Activated naive CD4-positive, alpha-beta T cell (primary cell): ENCODE measurements at regions not wholly inside any gene's neighbourhood (a gene's known extent, or its start where the extent isn't known, plus 50 kb on each side); places are given as distances from the start of the nearest gene placed in this dataset.

Experiments used
- DNase-seq, 4 experiments: peaks; one replicate each; lab custom pipeline; 2025; lab: John Stamatoyannopoulos, UW

DNA sequence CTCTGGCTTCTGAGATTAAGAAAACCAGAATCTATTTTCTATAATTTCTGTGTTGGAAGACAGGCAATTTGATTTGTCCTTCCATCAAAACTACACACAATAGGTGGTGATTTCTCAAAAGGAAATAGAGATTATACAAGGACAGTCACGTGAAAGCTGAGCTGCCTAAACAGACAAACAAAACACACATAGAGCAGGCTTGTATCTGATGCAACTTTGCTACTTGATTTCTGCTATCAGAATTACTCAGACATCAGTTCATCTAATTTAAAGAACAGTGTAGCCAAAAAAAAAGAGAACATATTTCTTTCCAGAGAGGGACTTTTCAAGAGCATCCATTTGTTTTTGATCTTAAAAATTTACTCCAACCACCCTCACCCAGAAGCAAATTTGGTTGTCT is 2128.3 kb upstream of the C9orf72 start:
- DNase-seq, result no peak

DNA sequence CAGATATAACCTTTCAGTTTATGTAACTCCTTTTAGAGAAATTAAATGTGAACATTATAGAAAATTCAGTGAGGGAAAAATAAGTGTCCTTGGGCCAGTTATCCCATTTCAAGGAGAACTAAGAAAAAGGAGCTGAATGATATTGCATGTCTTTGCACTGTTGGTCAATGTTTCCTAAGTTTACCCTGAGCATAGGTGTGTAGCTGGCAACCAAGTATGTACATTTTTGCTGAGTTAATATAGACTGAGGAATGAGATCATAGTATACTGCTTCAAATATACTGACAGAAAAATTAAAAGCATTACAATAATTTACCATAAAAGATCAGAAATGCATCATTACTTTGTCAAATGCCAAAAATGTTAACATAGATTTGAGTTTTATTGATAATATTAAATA is 2128.7 kb upstream of the C9orf72 start:
- DNase-seq, result no peak

DNA sequence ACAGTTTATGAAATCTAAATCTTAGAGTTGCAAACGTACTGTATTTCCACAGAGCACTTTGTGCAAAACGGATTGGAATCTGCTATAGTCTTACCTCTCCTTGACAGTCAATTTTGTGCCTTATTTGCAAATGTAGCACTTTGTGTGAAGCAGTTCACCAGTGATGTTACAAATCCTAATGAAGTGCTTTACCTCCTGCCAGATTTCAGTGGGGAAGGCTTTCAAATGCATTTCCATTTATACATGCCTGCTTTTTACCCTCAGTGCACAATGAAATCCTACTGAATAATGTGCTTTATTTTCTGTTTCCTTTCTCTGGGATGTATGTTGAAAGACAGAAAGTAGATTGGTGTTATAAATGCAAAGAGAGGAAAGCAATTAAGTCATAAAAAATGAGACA is 2141.6 kb upstream of the C9orf72 start:
- no peak for DNase-seq

DNA sequence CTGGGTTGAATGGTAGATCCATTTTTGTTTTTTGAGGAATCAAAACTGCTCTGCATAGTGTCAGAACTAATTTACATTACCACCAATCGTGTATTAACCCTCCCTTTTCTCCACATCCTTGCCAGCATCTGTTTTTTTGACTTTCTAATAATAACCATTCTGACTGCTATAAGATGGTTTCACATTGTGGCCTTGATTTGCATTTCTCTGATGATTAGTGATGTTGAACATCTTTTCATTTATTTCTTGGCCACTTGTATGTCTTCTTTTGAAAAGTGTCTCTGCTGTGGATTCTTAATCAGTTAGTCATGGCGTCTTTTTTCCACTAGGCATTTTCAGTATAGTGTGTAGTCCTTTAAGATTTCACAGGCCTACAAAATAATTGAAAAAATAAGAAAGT is 2144.3 kb upstream of the C9orf72 start:
- no peak for DNase-seq

DNA sequence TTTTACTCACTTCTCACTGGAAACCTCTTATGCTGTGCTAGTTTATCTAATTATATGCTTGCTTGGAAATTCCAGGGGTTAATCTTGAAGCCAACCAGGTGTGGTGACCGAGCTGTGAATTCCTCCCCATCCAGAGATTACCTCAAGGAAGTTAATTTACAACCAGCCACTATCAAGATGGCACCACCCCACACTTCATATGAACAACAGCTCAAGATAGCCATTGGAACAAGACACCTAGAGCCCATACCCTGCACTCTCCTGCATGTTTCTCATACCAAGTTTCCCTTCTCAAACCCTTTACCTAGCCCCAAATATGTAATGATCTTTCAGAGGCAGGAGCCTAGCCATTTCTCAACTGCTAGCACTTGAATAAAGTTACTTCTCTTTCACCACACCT is 2156.9 kb upstream of the C9orf72 start:
- no peak for DNase-seq

DNA sequence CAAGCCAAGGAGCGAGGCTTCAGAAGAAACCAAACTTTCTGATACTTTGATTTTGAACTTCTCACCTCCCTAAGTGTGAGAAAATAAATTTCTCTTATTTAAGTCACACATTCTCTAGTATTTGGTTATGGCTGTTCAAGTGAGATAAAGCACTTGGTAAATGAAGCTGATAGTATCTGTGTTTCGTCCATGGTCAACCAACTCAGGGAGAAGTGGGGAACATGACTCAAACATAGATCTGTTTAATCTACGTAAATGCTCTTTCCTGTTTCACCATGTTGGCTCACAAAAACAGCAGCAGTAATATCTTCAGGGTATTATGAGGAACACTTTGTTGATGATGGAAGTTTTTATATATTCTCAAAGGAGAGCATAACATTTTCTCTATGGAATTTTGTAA is 2167.2 kb upstream of the C9orf72 start:
- DNase-seq, result no peak

DNA sequence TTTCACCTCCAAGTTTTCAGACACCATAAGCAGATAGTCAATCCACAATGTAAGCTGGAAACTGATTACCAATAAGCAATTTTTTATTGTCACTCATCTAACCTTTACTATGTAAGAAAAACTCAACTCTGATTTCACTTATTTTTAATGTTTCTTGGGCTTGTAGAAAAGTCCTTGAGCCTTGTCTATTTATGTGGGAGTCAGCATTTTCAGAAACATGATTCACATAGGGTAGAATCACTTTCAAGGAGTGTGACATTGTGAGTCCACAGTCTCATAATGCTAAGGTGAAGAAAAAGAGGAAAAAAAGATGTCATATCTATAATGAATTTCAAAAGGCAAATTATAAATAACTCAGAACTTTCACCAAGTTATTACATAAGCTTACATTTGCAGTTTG is 2167.9 kb upstream of the C9orf72 start:
- no peak for DNase-seq

DNA sequence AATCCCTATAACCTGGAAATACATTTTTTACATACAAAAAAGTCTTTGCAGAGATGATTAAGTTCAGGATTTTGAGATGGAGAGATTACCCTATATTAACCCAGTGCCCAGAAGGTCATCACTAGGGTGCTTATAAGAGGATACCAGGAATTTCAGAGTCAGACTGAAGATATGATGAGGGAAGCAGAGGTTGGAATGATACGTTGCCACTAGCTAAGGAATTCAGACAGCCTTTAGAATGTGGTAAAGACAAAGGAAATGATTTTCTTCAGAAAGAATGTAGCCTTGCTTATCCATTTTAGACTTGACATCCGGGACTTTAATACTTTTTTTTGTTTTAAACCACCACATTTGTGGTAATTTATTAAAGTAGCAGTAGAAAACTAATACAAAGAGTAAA is 2176.8 kb upstream of the C9orf72 start:
- DNase-seq, result no peak

DNA sequence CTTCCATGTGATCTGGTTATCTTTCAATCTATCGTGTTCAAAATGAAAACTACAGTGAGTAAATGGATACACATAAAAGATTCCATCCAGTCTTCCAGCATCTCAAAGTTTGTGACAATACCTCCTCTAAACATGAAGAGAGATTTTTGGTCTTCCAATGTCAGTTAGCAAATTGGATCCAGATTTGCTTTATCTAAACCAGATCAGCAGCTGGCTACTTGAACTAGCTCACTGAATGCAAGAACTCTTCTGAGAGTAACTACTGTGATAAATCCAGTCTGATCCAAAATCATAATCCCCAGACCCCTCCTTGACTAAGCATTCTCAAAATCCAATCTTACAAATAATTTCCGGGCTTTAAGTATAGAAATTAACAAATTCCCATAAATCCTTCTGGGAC is 2177.9 kb upstream of the C9orf72 start:
- no peak for DNase-seq

DNA sequence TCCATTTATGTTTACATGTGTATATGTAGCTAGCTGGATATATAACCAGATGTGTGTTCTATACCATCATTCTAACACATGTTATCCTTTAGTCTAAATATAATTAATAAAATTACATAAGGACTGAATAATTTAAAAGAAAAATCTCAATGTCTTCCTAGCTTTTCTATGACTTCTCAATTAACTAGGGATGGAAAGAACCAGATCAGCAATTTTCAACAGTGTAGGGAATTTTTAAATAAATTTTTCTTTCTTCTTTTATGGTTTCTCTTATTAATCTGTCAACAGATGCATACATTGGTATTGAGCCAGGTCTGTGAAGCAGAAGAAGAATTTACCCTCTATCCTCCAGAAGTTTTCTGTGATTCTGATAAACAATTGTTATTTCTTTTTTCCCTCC is 2180.4 kb upstream of the C9orf72 start:
- no peak for DNase-seq

DNA sequence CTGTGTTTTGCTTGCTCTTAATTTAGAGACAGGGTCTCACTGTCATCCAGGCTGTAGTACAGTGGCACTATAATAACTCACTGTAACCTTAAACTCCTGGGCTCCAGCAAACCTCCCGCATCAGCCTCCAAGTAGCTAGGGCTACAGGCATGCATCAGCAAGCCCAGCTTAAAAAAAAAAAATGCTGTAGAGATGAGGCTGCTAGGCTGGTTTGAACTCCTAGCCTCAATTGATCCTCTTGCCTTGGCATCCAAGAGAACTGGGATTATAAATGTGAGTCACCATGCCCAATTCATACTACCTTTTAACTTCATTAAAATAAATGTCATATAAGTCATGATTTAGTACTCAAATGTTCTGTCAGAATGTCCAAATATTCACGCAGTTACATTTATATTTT is 2195.7 kb upstream of the C9orf72 start:
- no peak for DNase-seq

DNA sequence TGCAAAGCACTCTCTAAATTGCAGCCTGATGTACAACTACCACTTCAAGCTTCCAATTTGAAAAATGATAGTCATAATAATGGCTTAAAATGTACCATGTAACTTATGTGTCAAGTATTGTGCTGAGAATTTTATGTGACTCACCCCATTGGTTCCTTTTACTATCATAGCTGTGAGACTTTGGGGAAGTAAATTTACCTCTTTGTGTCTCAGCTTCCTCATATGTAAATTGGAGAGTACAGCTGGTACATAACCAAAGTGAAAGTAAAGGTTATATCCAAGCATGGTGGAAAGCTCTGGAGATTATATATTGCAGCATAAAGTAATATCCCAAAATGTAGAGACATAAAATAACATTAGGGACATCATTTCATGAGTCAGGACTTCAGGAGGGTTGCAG is 2200.4 kb upstream of the C9orf72 start:
- DNase-seq, result no peak

DNA sequence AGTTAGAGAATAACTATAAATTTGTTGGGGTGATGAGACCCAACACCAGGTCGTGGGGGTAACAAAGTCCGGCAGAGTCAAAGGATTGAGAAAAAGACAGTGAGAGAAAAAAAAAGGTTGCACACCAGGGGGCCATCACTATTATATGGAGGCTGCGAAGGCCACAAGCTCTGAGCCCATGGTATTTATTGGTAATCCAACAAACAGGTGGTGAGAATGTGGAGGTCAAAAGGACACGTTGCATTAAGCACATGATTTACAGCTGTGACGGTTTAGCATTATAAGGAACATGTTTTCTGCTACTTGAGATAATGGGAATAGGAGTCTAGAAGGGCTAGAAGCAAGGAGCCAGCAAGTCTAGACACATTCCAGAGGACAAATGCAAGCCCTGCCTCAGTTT is 2202.2 kb upstream of the C9orf72 start:
- DNase-seq, result no peak

DNA sequence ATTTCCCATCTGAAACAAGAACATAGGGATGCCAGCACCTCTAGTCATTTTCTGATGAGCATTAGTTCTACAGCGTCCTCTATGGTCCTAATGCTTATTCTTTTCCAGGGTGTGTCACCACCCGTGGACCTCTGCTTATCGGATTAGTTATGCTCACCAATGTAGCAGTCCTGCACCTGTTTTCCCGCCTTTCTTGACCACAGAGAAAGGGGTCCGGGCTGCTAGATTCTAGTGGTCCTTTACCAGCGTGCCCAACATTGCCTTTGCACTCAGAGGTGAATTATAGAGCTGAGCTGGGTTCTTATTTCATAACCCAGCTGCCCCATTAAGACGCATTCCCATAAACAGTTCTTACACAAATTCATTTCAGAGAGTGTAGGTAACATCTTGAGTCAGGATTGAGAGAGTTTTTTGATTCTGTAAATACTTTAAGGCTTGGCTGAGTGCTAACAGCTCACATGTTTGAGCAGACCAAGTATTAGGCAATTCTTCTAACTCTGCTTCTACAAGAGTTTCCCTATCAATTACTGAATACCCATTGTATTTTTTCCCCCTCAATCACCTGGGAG is 2205.1 kb upstream of the C9orf72 start:
- DNase-seq, result no peak

DNA sequence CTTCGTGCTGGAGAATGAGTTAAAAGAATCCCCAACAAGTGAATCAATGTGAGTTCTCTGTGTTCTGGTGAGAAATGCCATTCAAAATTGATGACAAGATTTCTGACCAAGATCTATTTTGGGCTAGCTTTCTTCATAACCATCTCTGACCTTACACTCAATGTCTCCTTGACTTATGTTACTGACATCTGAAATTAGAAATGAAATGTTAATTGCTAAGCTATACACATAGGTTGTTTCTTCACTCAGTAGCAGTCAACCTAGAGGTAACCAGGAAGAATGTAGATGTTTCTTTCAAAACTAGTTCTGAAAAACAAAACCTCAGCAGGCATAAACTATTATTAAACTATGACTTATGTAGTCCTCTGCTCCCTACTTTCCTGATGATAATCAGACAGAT is 2220.7 kb upstream of the C9orf72 start:
- no peak for DNase-seq

DNA sequence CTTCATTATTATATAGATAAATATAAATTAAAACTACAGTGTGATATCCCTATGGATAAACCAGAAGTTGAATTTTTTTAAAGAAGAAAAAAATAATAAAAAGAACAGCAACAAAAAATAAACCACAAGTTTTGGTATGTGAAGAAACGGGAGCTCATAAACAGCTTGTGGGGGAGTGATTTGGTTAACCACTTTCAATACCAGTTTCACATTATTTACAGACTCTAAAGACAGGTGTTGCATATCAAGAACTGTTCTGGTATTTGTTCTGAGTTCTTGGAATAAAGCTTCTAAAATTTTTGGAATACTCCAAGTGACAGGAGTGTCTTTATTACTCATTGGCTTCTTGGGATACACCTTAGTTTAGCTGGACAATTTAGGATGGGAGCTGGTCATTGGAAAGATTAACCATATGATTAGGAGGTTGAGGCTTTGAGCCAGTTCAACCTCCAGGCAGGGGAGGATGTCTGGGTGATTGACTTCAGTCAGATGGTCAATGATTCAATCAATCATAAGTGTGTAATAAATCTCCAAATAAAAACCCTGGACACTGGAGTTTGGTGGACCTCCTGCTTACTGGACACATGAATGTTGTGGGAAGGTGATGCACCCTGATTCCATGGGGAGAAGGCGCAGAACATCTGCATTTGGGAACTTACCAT is 2223.1 kb upstream of the C9orf72 start:
- no peak for DNase-seq

DNA sequence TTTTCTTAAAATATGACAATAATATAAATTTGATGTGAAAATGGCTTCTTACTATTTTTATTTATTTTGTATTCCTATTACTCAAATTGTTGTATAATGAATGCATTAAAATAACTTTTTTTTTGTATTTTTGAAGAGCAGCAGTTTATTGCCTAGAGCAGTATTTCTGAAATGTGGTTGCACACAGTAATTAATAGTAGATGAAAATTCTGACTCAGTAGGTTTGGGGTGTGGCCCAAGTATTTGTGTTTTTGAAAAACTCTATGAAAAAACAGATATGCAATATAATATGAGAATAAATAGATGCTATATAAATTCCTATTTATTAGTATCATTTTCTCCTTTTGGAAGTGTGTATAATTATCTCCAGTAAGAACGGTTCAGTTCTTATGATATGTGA is 2225.3 kb upstream of the C9orf72 start:
- DNase-seq, result no peak

DNA sequence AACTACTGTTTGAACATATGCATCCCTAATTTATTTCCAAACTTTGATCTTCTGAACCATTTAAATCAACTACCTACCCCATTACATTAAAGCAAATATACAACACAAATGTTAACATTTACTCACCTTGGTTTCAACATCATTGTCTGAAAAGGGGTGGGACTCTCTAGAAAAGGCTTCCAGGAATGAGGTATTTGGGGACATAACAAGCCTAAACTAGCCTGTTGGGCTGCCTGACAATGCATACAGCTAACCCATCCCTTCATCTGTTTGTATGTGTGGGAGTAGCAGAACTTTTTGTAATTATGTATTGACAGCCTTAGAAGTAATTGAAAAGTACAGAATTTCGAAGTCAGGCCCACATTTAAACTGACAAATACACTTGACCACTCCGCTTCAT is 2225.9 kb upstream of the C9orf72 start:
- no peak for DNase-seq

DNA sequence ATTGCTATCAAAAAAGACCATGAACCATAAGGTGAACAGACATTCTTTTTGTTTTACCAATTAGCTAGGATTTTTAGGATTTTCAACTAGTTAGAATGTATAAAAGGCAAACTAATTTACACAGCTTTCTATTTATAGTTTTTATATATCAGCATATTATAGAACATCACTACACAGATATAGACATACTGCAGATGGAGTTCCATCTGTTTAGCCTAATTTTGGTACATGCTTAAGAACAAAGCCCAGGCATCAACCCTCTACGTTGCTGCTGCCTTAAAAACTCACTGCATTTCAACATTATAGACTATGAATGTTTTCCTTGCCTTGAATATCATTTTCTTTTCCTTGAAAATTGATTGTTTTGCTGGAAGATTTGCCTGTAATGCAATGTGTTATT is 2227.5 kb upstream of the C9orf72 start:
- DNase-seq, result no peak

DNA sequence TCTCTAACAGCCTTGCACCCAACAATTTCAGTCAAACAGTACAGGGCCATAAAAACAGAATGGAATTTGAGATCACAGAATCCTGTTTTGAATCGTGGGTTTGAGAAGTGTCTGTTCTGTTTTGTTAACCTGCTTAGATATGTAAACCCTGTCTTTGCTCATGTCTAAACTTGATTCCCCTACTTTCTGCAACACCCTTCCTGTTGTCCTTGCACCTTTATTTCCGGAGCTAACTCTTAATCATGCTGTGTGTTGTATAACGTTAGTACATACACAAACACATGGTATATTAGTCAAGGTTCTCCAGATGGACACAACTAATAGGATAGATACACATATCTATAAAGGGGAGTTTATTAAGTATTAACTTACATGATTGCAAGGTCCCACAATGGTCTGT is 2229.2 kb upstream of the C9orf72 start:
- no peak for DNase-seq

DNA sequence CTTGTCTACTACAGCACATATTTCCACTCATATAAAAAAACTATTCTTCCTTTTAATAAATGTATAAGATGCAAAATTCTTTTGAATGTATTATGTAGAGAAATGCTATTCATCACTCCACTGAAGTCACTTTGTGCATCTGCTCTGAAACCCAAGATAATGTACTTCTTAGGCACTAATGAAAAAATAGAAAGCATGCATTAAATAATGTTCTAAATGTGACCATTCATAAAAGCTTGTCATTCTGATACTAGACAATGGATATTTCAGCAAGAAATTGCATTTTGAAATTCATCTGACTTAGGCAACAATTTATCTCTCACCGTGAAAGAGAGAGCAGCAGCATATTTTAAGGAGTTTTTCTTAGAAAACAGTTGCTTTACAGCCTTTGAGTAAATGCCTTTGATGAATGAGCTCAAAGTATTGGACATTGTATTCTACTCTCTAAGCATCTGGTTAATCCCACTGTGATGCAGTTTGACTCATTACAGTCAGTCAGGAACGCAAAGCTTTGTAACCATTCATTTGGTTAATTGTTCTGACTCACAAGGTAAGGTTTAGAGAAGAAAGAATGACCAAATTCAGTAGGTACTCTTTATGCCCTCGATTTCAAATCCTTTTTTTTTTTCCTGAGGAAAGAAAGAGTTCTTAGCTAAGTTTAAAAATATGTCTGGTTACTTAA is 2233.8 kb upstream of the C9orf72 start:
- DNase-seq, result no peak

DNA sequence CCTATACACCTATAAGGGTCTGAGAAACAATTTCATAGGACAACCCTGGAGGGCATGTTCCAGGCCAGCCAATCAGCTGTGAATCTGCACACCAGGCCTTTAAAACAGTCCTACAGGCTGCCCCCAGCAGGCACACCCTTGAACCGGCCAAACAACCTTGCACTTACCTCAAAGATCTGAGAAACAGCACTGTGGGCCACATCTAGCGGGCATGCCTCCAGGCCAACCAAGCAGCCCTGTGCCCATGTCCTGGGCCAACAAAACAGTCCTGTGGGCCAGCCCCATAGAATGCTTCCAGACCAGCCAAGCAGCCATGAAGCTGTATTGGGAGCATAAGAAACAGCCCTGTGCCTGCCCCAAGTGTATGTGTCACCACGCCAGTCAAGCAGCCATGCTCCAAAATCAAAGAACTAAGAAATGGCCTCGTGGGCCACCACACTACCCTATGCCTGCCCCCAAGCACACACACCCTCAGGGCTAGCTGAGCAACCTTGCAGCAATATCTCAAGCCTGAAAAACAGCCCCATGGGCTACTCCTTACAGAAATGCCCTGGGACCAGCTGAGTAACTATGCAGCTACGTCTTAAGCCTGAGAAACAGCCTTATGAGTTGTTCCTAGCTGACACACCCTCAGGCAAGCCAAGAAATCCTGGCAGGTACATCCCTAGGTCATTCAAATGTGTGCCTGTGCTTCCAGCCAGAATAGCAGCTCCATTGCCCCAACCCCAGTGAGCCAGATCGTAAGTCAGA is 2243.8 kb upstream of the C9orf72 start:
- no peak for DNase-seq

DNA sequence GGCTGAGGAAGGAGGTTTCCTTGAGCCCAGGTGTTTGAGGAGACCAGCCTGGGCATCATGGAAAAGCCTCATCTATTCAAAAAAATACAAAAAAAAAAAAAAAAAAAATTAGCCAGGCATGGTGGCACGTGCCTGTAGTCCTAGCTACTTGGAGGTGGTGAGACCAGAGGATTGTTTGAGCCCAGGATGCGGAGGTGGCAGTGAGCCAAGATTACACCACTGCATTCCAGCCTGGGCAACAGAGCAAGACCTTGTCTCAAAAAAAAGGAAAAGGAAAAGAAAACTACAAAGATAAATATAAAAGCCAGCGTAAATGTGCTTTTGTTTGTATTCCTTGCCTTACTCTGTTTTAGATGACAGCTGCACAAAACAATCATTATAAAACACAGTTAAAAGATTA is 2249.2 kb upstream of the C9orf72 start:
- DNase-seq, result no peak
